Astrocyte of the cerebellum (primary cell): ENCODE measurements at regions not wholly inside any gene's neighbourhood (a gene's known extent, or its start where the extent isn't known, plus 50 kb on each side); places are given as distances from the start of the nearest gene placed in this dataset.

Source experiments
- DNase-seq: peaks from one replicate; pipeline ENCODE4 v3.0.0-alpha.2; 2011; ENCODE audit warnings: low read depth
- H3K4me3 ChIP-seq: 2 replicates; pipeline ENCODE4 v1.5.1; 2011; ENCODE audit warnings: mild to moderate bottlenecking, low read depth, low read length, moderate library complexity
- CTCF ChIP-seq: IDR thresholded peaks from 2 replicates; pipeline ENCODE4 v1.5.1; 2012; ENCODE audit warnings: low read length, low read depth, moderate library complexity, mild to moderate bottlenecking; ENCODE audit errors: missing control alignments
- in situ Hi-C: cut with HindIII; loops from 2 replicates; pipeline ENCODE4 v1.10.0; 2017; ENCODE audit warnings: low sequenced_read_pairs

GRCh38 chr16:86248310-86248905 lies 261.9 kb upstream of the FOXF1 start:
- DNase-seq = no peak
- no peak overlapping the region for H3K4me3 ChIP-seq
- TF ChIP-seq CTCF = no peak
- in situ Hi-C loops = no loop called here

GRCh38 chr16:86249631-86250030 lies 260.7 kb upstream of the FOXF1 start:
- no peak for DNase-seq
- in situ Hi-C loops = no loop called here
- no peak overlapping the region for H3K4me3 ChIP-seq
- TF ChIP-seq CTCF = no peak

GRCh38 chr16:86251682-86252081 lies 258.6 kb upstream of the FOXF1 start:
- H3K4me3 ChIP-seq = no peak overlapping the region
- no peak for TF ChIP-seq CTCF
- in situ Hi-C loops = no loop called here
- DNase-seq = no peak

- in situ Hi-C loops = no loop called here
- H3K4me3 ChIP-seq = no peak overlapping the region
- DNase-seq = no peak
- peak; percentile 52 for TF ChIP-seq CTCF
Measured at GRCh38 chr16:86252596-86252995, 257.7 kb upstream of the FOXF1 start.

- H3K4me3 ChIP-seq = no peak overlapping the region
- TF ChIP-seq CTCF = no peak
- in situ Hi-C loops = no loop called here
- DNase-seq = no peak
Measured at GRCh38 chr16:86255966-86256365, 254.4 kb upstream of the FOXF1 start.

- TF ChIP-seq CTCF = no peak
- no peak overlapping the region for H3K4me3 ChIP-seq
- no peak for DNase-seq
- in situ Hi-C loops = no loop called here
Measured at GRCh38 chr16:86256995-86257394, 253.3 kb upstream of the FOXF1 start.
